ENCODE measurements at regions not wholly inside any gene's neighbourhood (a gene's known extent, or its start where the extent isn't known, plus 50 kb on each side); places are given as distances from the start of the nearest gene placed in this dataset.

DNA sequence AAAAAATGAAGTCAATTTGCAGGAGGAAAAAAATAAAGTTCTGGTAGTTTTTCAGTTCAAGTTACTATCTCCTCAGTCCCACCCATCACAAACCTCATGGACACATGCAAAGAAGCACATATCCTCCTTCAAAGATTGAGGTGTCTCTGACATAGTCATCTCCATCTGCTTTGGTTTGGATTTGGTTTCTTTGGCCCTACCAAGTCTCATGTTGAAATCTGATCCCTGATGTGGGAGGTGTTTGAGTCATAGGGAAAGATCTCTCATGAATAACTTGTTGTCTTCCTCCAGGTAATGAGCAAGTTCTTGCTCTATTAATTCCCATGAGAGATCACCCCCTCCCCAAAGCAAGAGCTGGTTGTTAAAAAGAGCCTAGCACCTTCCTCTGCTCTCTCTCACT lies 446.8 kb downstream of the IGSF11 start:
- Histone ChIP-seq H3K4me1 (ENCODE audit: control insufficient read depth in 2 of 3, insufficient read depth in 2 of 3, low read depth in 1 of 3, low read length in 3 of 3) (no peaks in the 10 kb centered on the region), H3K9ac (ENCODE audit: low read length in 3 of 3) (no peak overlapping the region), H3K9me3 (ENCODE audit: control insufficient read depth in 2 of 3, insufficient read depth in 1 of 3, low read length in 3 of 3) (peaks cover 0 to 4% (median 0%) of the 10 kb centered on the region in 3 donors), H3K36me3 (ENCODE audit: control insufficient read depth in 2 of 3, insufficient read depth in 3 of 3, low read length in 3 of 3) (no peaks in the 10 kb centered on the region), H3K4me3 (ENCODE audit: low read length in 3 of 3) (no peak overlapping the region), H3K27ac (ENCODE audit: low read depth in 2 of 2, low read length in 2 of 2) (no peak overlapping the region), H3K27me3 (ENCODE audit: control insufficient read depth, insufficient read depth, low read length) (no peaks in the 10 kb centered on the region)
- no peak for DNase-seq
- TF ChIP-seq CTCF (IDR thresholded peaks at IDR 0.05; ENCODE audit: borderline replicate concordance, extremely low read depth, insufficient read depth): no peak
- intact Hi-C loops (cut with DNase I): no loop called here
- no peak for FAIRE-seq

DNA sequence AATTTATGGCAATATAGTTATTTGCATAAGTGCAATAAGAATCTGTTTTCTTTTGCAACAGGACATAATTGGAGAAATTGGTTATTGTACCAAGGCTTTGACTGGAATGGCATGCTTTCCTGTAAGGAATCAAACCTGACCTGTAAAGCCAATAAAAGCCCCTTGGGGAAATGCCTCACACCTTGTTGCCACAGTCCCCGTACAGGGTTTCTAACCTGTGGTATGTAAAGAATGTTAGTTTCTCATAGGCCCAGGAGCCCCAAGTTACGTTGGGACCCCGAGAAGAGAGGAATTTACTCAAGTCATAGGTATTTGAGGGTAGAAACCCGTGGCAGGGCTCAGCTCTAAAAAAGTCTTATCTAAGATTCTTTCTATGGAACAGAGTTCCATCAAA lies 441.4 kb downstream of the IGSF11 start:
- H3K27ac ChIP-seq (ENCODE audit: low read depth in 2 of 2, low read length in 2 of 2): no peak overlapping the region
- FAIRE-seq: no peak
- TF ChIP-seq CTCF (IDR thresholded peaks at IDR 0.05; ENCODE audit: borderline replicate concordance, extremely low read depth, insufficient read depth): no peak
- no peak for DNase-seq
- H3K4me1 ChIP-seq (ENCODE audit: control insufficient read depth in 2 of 3, insufficient read depth in 2 of 3, low read depth in 1 of 3, low read length in 3 of 3): no peaks in the 10 kb centered on the region
- peaks cover 0 to 5% (median 0%) of the 10 kb centered on the region in 3 donors for H3K9me3 ChIP-seq (ENCODE audit: control insufficient read depth in 2 of 3, insufficient read depth in 1 of 3, low read length in 3 of 3)
- H3K4me3 ChIP-seq (ENCODE audit: low read length in 3 of 3): no peak overlapping the region
- intact Hi-C loops (cut with DNase I): no loop called here
- no peaks in the 10 kb centered on the region for H3K27me3 ChIP-seq (ENCODE audit: control insufficient read depth, insufficient read depth, low read length)
- no peaks in the 10 kb centered on the region for H3K36me3 ChIP-seq (ENCODE audit: control insufficient read depth in 2 of 3, insufficient read depth in 3 of 3, low read length in 3 of 3)
- no peak overlapping the region for H3K9ac ChIP-seq (ENCODE audit: low read length in 3 of 3)

DNA sequence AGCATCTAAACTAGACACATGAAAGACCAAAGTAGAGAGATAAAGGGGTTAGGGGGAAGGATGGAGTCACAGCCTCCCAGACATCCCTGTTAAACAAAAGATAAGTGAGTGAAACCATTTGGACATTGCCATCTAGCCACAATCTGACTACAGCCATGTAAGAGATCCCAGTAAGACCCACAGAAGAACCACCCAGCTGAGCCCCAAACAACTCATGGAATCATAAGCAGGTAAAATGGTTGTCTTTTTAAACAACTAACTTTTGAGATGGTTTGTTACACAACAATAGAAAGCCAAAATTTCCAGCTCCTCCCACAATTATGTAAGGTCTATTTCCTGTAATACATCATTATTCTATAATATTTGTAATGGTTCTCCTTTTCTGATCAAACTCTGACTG lies 437.5 kb downstream of the IGSF11 start:
- Histone ChIP-seq H3K4me3 (ENCODE audit: low read length in 3 of 3) (no peak overlapping the region), H3K27me3 (ENCODE audit: control insufficient read depth, insufficient read depth, low read length) (no peaks in the 10 kb centered on the region), H3K9me3 (ENCODE audit: control insufficient read depth in 2 of 3, insufficient read depth in 1 of 3, low read length in 3 of 3) (peaks cover 0 to 5% (median 0%) of the 10 kb centered on the region in 3 donors), H3K36me3 (ENCODE audit: control insufficient read depth in 2 of 3, insufficient read depth in 3 of 3, low read length in 3 of 3) (no peaks in the 10 kb centered on the region), H3K4me1 (ENCODE audit: control insufficient read depth in 2 of 3, insufficient read depth in 2 of 3, low read depth in 1 of 3, low read length in 3 of 3) (no peaks in the 10 kb centered on the region), H3K27ac (ENCODE audit: low read depth in 2 of 2, low read length in 2 of 2) (no peak overlapping the region), H3K9ac (ENCODE audit: low read length in 3 of 3) (no peak overlapping the region)
- no peak for FAIRE-seq
- no peak for TF ChIP-seq CTCF (IDR thresholded peaks at IDR 0.05; ENCODE audit: borderline replicate concordance, extremely low read depth, insufficient read depth)
- intact Hi-C loops (cut with DNase I): no loop called here
- DNase-seq: no peak

Data from kidney (tissue), 13 donors.